Testis (tissue), 2 donors: ENCODE measurements at regions not wholly inside any gene's neighbourhood (a gene's known extent, or its start where the extent isn't known, plus 50 kb on each side); places are given as distances from the start of the nearest gene placed in this dataset.

Experiments
- POLR2A ChIP-seq: fragments of 450-650 bp; IDR thresholded peaks from one replicate; pipeline ENCODE4 v1.6.1; 2017; ENCODE audit warnings: antibody characterized with exemption, mild to moderate bottlenecking, moderate library complexity
- TF ChIP-seq, protein P1 (sequence below), 3 experiments: fragments of 450-650 bp in 2 of 3; fragments of 200-600 bp in 1 of 3; sonication (generic) in 1 of 3; IDR thresholded peaks; one replicate each; pipeline ENCODE4 v1.5.1; 2016 to 2019; ENCODE audit warnings: antibody characterized with exemption in 3 of 3, mild to moderate bottlenecking in 2 of 3, moderate library complexity in 1 of 3

DNA sequence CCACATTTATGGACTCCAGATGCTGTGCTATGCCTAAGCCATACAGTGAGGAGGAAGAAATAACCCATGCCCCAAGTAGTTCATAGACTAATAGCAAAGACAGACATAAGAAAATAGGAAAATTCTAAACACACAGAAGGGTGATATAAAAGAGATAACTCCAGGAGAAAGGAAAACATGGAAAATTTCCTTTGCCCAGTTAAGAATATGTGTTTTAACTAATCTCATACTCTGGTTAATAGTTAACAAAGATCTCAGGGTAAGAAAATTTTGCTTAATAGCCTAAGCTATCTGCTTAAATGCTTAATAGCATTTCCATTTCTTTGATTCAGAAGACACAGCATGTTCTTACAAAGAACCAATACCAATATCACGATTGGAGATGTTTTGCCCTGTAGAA, 358.0 kb downstream of the MSX2 start:
- TF ChIP-seq, protein P1, sequence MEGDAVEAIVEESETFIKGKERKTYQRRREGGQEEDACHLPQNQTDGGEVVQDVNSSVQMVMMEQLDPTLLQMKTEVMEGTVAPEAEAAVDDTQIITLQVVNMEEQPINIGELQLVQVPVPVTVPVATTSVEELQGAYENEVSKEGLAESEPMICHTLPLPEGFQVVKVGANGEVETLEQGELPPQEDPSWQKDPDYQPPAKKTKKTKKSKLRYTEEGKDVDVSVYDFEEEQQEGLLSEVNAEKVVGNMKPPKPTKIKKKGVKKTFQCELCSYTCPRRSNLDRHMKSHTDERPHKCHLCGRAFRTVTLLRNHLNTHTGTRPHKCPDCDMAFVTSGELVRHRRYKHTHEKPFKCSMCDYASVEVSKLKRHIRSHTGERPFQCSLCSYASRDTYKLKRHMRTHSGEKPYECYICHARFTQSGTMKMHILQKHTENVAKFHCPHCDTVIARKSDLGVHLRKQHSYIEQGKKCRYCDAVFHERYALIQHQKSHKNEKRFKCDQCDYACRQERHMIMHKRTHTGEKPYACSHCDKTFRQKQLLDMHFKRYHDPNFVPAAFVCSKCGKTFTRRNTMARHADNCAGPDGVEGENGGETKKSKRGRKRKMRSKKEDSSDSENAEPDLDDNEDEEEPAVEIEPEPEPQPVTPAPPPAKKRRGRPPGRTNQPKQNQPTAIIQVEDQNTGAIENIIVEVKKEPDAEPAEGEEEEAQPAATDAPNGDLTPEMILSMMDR (IDR thresholded peaks at IDR 0.05): no peak
- TF ChIP-seq POLR2A: no peak
